Motor neuron (in vitro differentiated cells): ENCODE measurements at regions not wholly inside any gene's neighbourhood (a gene's known extent, or its start where the extent isn't known, plus 50 kb on each side); places are given as distances from the start of the nearest gene placed in this dataset.
A peak's percentile ranks its signal among the peaks of the same experiment; 100 is the strongest.

ENCODE experiments used
- ATAC-seq, 8 experiments: fragments of 200-7000 bp; cut with Tn5 transposase; replicated peaks in 6 of 8; 2 replicates each; pipeline ENCODE4 v1.8.0; 2021; ENCODE audit warnings: mild to moderate bottlenecking in 8 of 8, moderate library complexity in 8 of 8
- H3K27ac ChIP-seq, 2 donors: fragments of 250-450 bp; sonication (Bioruptor Pico); 2 replicates each; pipeline ENCODE4 v1.9.0; 2021; ENCODE audit warnings: antibody characterized with exemption in 2 of 2, mild to moderate bottlenecking in 2 of 2, moderate library complexity in 1 of 2
- H3K4me1 ChIP-seq, 2 donors: fragments of 250-450 bp; sonication (Bioruptor Pico); replicated peaks in 1 of 2; 2 replicates each; pipeline ENCODE4 v1.6.1; 2021; ENCODE audit warnings: antibody characterized with exemption in 2 of 2, mild to moderate bottlenecking in 2 of 2, moderate library complexity in 1 of 2
- H3K4me3 ChIP-seq, 5 donors: fragments of 250-450 bp; sonication (Bioruptor Pico); 2 replicates each; pipeline ENCODE4 v1.9.0; 2021; ENCODE audit warnings: antibody characterized with exemption in 5 of 5, mild to moderate bottlenecking in 5 of 5, moderate library complexity in 4 of 5
- WGBS, 10 experiments: fragments of 450-650 bp; shearing (Covaris generic); methylation state at CpG; one replicate each; pipeline ENCODE4 v1.0.0; 2022; 5-methylcytosine and 5-hydroxymethylcytosine counted together
- in situ Hi-C, 9 experiments: fragments of 400-800 bp; cut with MboI; loops; one replicate each; pipeline ENCODE4 v1.15.0; 2021; ENCODE audit warnings: low sequenced_read_pairs in 9 of 9, low pct_unique_long_range_greater_than_20kb in 2 of 9; ENCODE audit not compliant: unreplicated experiment in 9 of 9

GRCh38 chr4:81971637-81972381 is 402.0 kb downstream of the HNRNPD start:
- Histone ChIP-seq H3K4me3 (no peak overlapping the region), H3K4me1 (peaks cover 21 to 37% of the 10 kb centered on the region in 2 donors), H3K27ac (no peak overlapping the region)
- in situ Hi-C loops = no loop called here
- 33 to 86% (median 67%) methylated on average over 1 to 3 of the region's 4 CpGs; no CpG with 5 or more reads in 3 of the 10 experiments for WGBS, 10 experiments
- peak in 2 of 8 experiments; percentile 51 to 56 for ATAC-seq

- 0 to 100% (median 86%) methylated on average over 1 of the region's 1 CpG; no CpG with 5 or more reads in 1 of the 10 experiments for WGBS, 10 experiments
- ATAC-seq = no peak
- H3K4me3 ChIP-seq = no peak overlapping the region
- peaks cover 28 to 44% of the 10 kb centered on the region in 2 donors for H3K4me1 ChIP-seq
- no peak overlapping the region for H3K27ac ChIP-seq
- in situ Hi-C loops = no loop called here
These were observed 402.7 kb downstream of the HNRNPD start for GRCh38 chr4:81971061-81971460.

- no peak for ATAC-seq
- WGBS, 10 experiments = 85 to 100% (median 100%) methylated on average over 1 of the region's 1 CpG; no CpG with 5 or more reads in 4 of the 10 experiments
- in situ Hi-C loops = no loop called here
- H3K4me3 ChIP-seq = no peak overlapping the region
- no peak overlapping the region for H3K27ac ChIP-seq
- H3K4me1 ChIP-seq = peaks cover 32 to 49% of the 10 kb centered on the region in 2 donors
These were observed 403.3 kb downstream of the HNRNPD start for GRCh38 chr4:81970454-81970853.

GRCh38 chr4:81966676-81967075 is 407.1 kb downstream of the HNRNPD start:
- H3K27ac ChIP-seq = no peak overlapping the region
- ATAC-seq = peak in 3 of 8 experiments; percentile 31 to 49 (median 42)
- in situ Hi-C loops = no loop called here
- WGBS, 10 experiments = 28 to 100% (median 94%) methylated on average over 1 to 2 of the region's 2 CpGs; no CpG with 5 or more reads in 3 of the 10 experiments
- H3K4me3 ChIP-seq = no peak overlapping the region
- H3K4me1 ChIP-seq = peaks cover 44 to 47% of the 10 kb centered on the region in 2 donors

- Histone ChIP-seq H3K27ac (no peak overlapping the region), H3K4me3 (no peak overlapping the region), H3K4me1 (peaks cover 47 to 48% of the 10 kb centered on the region in 2 donors)
- ATAC-seq = peak in 1 of 8 experiments; percentile 74
- in situ Hi-C loops = no loop called here
- WGBS, 10 experiments = 4 to 94% (median 70%) methylated on average over 1 to 5 of the region's 5 CpGs
These were observed 407.9 kb downstream of the HNRNPD start for GRCh38 chr4:81965911-81966310.

GRCh38 chr4:81965454-81965853 is 408.3 kb downstream of the HNRNPD start:
- in situ Hi-C loops = no loop called here
- H3K4me1 ChIP-seq = peaks cover 52 to 53% of the 10 kb centered on the region in 2 donors
- WGBS, 10 experiments = 0 to 100% (median 95%) methylated on average over 1 of the region's 1 CpG; no CpG with 5 or more reads in 2 of the 10 experiments
- H3K27ac ChIP-seq = no peak overlapping the region
- H3K4me3 ChIP-seq = no peak overlapping the region
- ATAC-seq = no peak

- H3K4me3 ChIP-seq = no peak overlapping the region
- ATAC-seq = peak in 6 of 8 experiments; percentile 14 to 44 (median 37)
- H3K4me1 ChIP-seq = peaks cover 54 to 55% of the 10 kb centered on the region in 2 donors
- H3K27ac ChIP-seq = peak overlapping the region in 1 of 2 donors; percentile 55
- in situ Hi-C loops = no loop called here
These were observed 410.1 kb downstream of the HNRNPD start for GRCh38 chr4:81963763-81964020.

GRCh38 chr4:81963015-81963762 is 410.6 kb downstream of the HNRNPD start:
- peak; percentile 15 to 63 (median 46) for ATAC-seq
- Histone ChIP-seq H3K4me1 (peaks cover 54 to 55% of the 10 kb centered on the region in 2 donors), H3K4me3 (no peak overlapping the region), H3K27ac (peak overlapping the region in 1 of 2 donors; percentile 55)
- WGBS, 10 experiments = 30 to 100% (median 93%) methylated on average over 1 of the region's 1 CpG; no CpG with 5 or more reads in 2 of the 10 experiments
- in situ Hi-C loops = no loop called here

- peak overlapping the region; percentile 3 to 61 for H3K27ac ChIP-seq
- H3K4me1 ChIP-seq = peaks cover 39 to 46% of the 10 kb centered on the region in 2 donors
- in situ Hi-C loops = no loop called here
- 13 to 100% (median 61%) methylated on average over 1 to 4 of the region's 4 CpGs; no CpG with 5 or more reads in 1 of the 10 experiments for WGBS, 10 experiments
- peak in 5 of 8 experiments; percentile 33 to 66 (median 59) for ATAC-seq
- no peak overlapping the region for H3K4me3 ChIP-seq
These were observed 412.8 kb downstream of the HNRNPD start for GRCh38 chr4:81960961-81961360.

GRCh38 chr4:81954271-81954670 is 419.5 kb downstream of the HNRNPD start:
- Histone ChIP-seq H3K27ac (no peak overlapping the region), H3K4me1 (peaks cover 0 to 7% of the 10 kb centered on the region in 2 donors), H3K4me3 (no peak overlapping the region)
- 0 to 100% (median 68%) methylated on average over 1 to 3 of the region's 3 CpGs; no CpG with 5 or more reads in 2 of the 10 experiments for WGBS, 10 experiments
- ATAC-seq = no peak
- in situ Hi-C loops = no loop called here

- ATAC-seq = no peak
- peaks cover 2 to 15% of the 10 kb centered on the region in 2 donors for H3K4me1 ChIP-seq
- 4 to 100% (median 60%) methylated on average over 1 to 3 of the region's 3 CpGs; no CpG with 5 or more reads in 3 of the 10 experiments for WGBS, 10 experiments
- no peak overlapping the region for H3K27ac ChIP-seq
- no peak overlapping the region for H3K4me3 ChIP-seq
- in situ Hi-C loops = no loop called here
These were observed 421.8 kb downstream of the HNRNPD start for GRCh38 chr4:81951891-81952455.

- in situ Hi-C loops = no loop called here
- no peak for ATAC-seq
- peaks cover 2 to 8% of the 10 kb centered on the region in 2 donors for H3K4me1 ChIP-seq
- 10 to 100% (median 60%) methylated on average over 1 to 4 of the region's 4 CpGs; no CpG with 5 or more reads in 3 of the 10 experiments for WGBS, 10 experiments
- H3K27ac ChIP-seq = no peak overlapping the region
- no peak overlapping the region for H3K4me3 ChIP-seq
These were observed 426.8 kb downstream of the HNRNPD start for GRCh38 chr4:81946996-81947395.
